HFFc6 (cell line): ENCODE measurements at regions not wholly inside any gene's neighbourhood (a gene's known extent, or its start where the extent isn't known, plus 50 kb on each side); places are given as distances from the start of the nearest gene placed in this dataset.

Source experiments
- DNase-seq: peaks from one replicate; pipeline ENCODE4 v3.0.0-alpha.2; 2018
- H3K27ac Mint-ChIP-seq: 2 replicates; pipeline ENCODE4 v1.8.0; 2020; ENCODE audit warnings: mild to moderate bottlenecking, mixed read lengths
- H3K27me3 Mint-ChIP-seq: 2 replicates; pipeline ENCODE4 v1.8.0; 2021; ENCODE audit warnings: mild to moderate bottlenecking, moderate library complexity, mixed read lengths; ENCODE audit not compliant: insufficient read depth
- H3K36me3 Mint-ChIP-seq: 2 replicates; pipeline ENCODE4 v1.8.0; 2021; ENCODE audit warnings: low read depth, mixed read lengths
- H3K4me1 Mint-ChIP-seq: 2 replicates; pipeline ENCODE4 v1.8.0; 2020; ENCODE audit warnings: low read depth, mixed read lengths
- H3K4me3 Mint-ChIP-seq: 2 replicates; pipeline ENCODE4 v1.8.0; 2020; ENCODE audit warnings: mild to moderate bottlenecking, moderate library complexity, mixed read lengths
- H3K9me3 Mint-ChIP-seq: 2 replicates; pipeline ENCODE4 v1.8.0; 2020; ENCODE audit warnings: mild to moderate bottlenecking, mixed read lengths
- CTCF ChIP-seq: fragments of 200-600 bp; sonication (generic); IDR thresholded peaks from 2 replicates; pipeline ENCODE4 v1.5.0; 2021; ENCODE audit warnings: antibody characterized with exemption, mild to moderate bottlenecking

DNA sequence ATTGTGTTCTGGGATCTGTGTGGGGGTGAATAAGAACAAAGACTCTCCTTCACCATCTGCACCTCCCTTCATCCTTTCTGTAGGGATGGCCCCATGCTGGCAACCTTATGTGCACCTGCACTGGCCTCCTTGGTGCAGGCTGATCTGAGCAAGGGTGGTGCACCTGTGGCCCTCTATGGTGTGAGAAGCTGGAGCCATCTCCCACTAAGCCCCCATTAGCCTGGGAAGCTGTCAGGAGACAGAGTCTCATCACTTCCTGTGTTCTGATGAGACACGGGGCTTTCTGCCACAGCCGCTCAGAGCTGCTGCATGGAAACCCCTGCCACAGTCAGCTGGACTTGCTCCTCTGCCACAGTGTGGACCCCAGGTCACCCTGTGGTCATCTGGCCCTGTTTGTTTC is 565.3 kb upstream of the SALL3 start:
- Mint-ChIP-seq H3K9me3 (peaks cover 43% of the 10 kb centered on the region), H3K27ac (no peak overlapping the region), H3K36me3 (peaks cover 5% of the 10 kb centered on the region; the same call in 1 of the 2 replicates), H3K4me3 (no peak overlapping the region), H3K4me1 (no peaks in the 10 kb centered on the region), H3K27me3 (no peaks in the 10 kb centered on the region; the same call in 1 of the 2 replicates)
- DNase-seq: no peak
- TF ChIP-seq CTCF: no peak

DNA sequence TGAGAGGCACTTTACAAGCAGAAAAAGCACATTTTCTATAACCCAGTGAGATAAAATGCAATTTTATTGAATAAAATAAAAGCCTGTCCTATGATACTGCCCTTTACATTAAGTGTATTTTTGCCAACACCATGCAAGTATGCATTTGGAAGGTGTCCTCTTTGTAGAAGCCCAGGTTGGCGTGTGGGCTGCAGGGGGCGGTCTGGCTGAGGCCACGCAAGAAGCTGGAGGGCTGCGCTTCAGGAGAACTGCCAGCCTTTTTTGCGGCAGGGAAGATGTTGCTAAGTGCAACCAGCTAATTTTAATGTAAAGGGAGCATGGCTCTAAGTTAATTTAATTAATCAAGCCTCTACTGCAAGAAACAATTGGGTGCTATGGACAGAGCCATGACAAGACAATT is 562.8 kb upstream of the SALL3 start:
- Mint-ChIP-seq H3K27ac (no peak overlapping the region), H3K9me3 (peaks cover 49% of the 10 kb centered on the region), H3K4me1 (no peaks in the 10 kb centered on the region)

DNA sequence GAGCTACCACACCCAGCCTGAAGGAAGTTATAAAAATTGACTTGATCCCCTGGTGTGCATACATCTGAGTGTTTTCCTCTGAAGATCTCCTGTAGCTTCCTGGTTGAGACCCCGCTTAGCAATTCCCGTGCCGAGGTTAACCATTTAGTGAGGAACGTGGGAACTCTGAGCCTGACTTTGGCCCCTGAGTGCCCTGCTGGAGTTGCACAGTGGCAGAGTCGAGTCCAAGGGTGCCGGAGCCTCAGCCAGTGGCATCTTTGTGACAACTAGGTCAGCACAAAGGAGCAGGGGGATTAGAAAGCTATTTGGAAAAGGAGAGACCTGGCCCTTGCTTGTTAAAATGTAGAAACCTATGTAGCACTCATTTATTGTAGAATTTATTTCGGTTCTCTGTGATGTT is 561.2 kb upstream of the SALL3 start:
- no peaks in the 10 kb centered on the region for H3K4me1 Mint-ChIP-seq
- H3K9me3 Mint-ChIP-seq: peaks cover 57% of the 10 kb centered on the region
- H3K27ac Mint-ChIP-seq: no peak overlapping the region
- H3K4me3 Mint-ChIP-seq: no peak overlapping the region
- no peaks in the 10 kb centered on the region for H3K27me3 Mint-ChIP-seq
- TF ChIP-seq CTCF: no peak
- no peak for DNase-seq
- H3K36me3 Mint-ChIP-seq: peaks cover 7% of the 10 kb centered on the region; the same call in 1 of the 2 replicates

More for the DNA sequence above, 562.8 kb upstream of the SALL3 start:
- Mint-ChIP-seq H3K36me3 (peaks cover under 1% of the 10 kb centered on the region; the same call in 1 of the 2 replicates), H3K27me3 (no peaks in the 10 kb centered on the region), H3K4me3 (no peak overlapping the region)
- no peak for TF ChIP-seq CTCF
- no peak for DNase-seq

DNA sequence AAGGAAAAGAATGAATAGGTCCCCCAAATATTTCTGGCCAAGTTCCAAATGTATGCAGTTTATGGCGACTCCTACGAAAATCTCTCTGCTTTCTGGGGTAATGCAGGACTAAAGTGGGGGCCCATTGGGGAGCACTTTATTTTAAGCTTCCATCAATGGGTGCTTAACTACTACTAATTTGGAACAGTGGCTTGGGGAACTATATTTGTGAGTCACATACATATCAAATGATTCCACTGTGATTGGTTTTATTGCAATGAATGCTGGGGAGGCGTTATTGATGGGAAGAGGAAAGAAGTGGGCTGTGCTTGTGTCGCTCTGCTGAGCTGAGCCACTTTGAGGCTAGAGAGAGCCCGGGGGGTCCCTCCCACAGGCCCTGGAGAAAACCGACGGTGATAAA is 560.4 kb upstream of the SALL3 start:
- no peaks in the 10 kb centered on the region for H3K4me1 Mint-ChIP-seq
- H3K36me3 Mint-ChIP-seq: peaks cover 7% of the 10 kb centered on the region; the same call in 1 of the 2 replicates
- peaks cover 55% of the 10 kb centered on the region for H3K9me3 Mint-ChIP-seq
- no peak overlapping the region for H3K27ac Mint-ChIP-seq
- no peak for TF ChIP-seq CTCF
- H3K4me3 Mint-ChIP-seq: no peak overlapping the region
- no peak for DNase-seq
- no peaks in the 10 kb centered on the region; the same call in 1 of the 2 replicates for H3K27me3 Mint-ChIP-seq

DNA sequence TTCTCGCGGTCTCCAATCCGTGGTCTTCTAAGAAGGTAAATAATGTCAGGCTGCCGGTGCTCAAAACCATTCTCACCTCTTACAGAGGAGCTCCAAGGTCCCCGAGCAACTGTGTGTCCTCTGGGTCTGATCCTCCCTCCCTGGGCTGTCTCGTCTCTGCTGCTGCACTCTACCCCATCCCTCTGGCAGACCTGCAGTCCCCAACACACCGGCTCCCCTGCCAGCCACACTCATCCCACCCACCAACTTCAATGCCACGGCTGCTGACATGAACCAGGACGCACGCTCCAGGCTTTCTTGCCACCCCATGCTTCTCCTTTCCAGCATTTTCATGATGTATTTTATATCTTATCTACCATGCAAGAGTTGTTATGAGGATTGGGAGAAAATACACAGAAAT is 559.5 kb upstream of the SALL3 start:
- Mint-ChIP-seq H3K4me3 (no peak overlapping the region), H3K9me3 (peaks cover 56% of the 10 kb centered on the region), H3K36me3 (peaks cover 7% of the 10 kb centered on the region; the same call in 1 of the 2 replicates), H3K4me1 (no peaks in the 10 kb centered on the region), H3K27ac (no peak overlapping the region), H3K27me3 (no peaks in the 10 kb centered on the region; the same call in 1 of the 2 replicates)
- no peak for DNase-seq
- TF ChIP-seq CTCF: no peak

GRCh38 chr18:78421392-78421791 is 558.2 kb upstream of the SALL3 start:
- peaks cover 47% of the 10 kb centered on the region for H3K9me3 Mint-ChIP-seq
- no peaks in the 10 kb centered on the region for H3K4me1 Mint-ChIP-seq
- DNase-seq: no peak
- no peaks in the 10 kb centered on the region; the same call in 1 of the 2 replicates for H3K27me3 Mint-ChIP-seq
- H3K4me3 Mint-ChIP-seq: no peak overlapping the region
- no peak for TF ChIP-seq CTCF
- peaks cover 7% of the 10 kb centered on the region; the same call in 1 of the 2 replicates for H3K36me3 Mint-ChIP-seq
- no peak overlapping the region for H3K27ac Mint-ChIP-seq
